Type B pancreatic cell (in vitro differentiated cells): ENCODE measurements at regions not wholly inside any gene's neighbourhood (a gene's known extent, or its start where the extent isn't known, plus 50 kb on each side); places are given as distances from the start of the nearest gene placed in this dataset.

Source experiments
- DNase-seq: peaks from one replicate; pipeline ENCODE4 v3.0.0; 2021; ENCODE audit warnings: mixed read lengths; ENCODE audit not compliant: unreplicated experiment; ENCODE audit errors: extremely low spot score
- H3K27ac Mint-ChIP-seq: 2 replicates; pipeline ENCODE4 v1.8.0; 2021; ENCODE audit warnings: mild to moderate bottlenecking, mixed read lengths
- H3K27me3 Mint-ChIP-seq: 2 replicates; pipeline ENCODE4 v1.8.0; 2021; ENCODE audit warnings: mixed read lengths
- H3K36me3 Mint-ChIP-seq: 2 replicates; pipeline ENCODE4 v1.8.0; 2021; ENCODE audit warnings: mixed read lengths
- H3K4me1 Mint-ChIP-seq: one replicate; pipeline ENCODE4 v1.8.0; 2021; ENCODE audit warnings: mixed read lengths; ENCODE audit not compliant: unreplicated experiment
- H3K4me3 Mint-ChIP-seq: 2 replicates; pipeline ENCODE4 v1.8.0; 2021; ENCODE audit warnings: mild to moderate bottlenecking, mixed read lengths
- H3K9me3 Mint-ChIP-seq: 2 replicates; pipeline ENCODE4 v1.8.0; 2021; ENCODE audit warnings: mixed read lengths
- TF ChIP-seq, protein P1 (sequence below): fragments of 200-600 bp; sonication (generic); conservative IDR thresholded peaks from 2 replicates; pipeline ENCODE4 v1.5.0; 2021; ENCODE audit warnings: antibody characterized with exemption, mild to moderate bottlenecking

DNA sequence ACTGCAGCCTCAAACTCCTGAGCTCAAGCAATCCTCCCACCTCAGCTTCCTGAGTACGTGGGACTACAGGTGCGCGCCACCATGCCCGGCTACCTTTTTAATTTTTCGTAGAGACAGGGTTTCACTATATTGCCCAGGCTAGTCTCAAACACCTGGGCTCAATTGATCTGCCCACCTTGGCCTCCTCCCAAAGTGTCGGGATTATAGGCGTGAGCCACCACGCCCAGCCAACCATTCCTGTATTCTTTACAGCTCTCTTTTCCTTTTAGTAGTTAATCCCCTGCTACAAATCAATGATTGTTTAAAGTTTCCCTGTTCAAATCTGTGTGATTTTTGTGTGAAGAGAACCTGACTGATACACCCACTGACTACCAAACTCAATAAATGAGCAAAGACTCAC lies 75.4 kb upstream of the SVIL start:
- TF ChIP-seq, protein P1, sequence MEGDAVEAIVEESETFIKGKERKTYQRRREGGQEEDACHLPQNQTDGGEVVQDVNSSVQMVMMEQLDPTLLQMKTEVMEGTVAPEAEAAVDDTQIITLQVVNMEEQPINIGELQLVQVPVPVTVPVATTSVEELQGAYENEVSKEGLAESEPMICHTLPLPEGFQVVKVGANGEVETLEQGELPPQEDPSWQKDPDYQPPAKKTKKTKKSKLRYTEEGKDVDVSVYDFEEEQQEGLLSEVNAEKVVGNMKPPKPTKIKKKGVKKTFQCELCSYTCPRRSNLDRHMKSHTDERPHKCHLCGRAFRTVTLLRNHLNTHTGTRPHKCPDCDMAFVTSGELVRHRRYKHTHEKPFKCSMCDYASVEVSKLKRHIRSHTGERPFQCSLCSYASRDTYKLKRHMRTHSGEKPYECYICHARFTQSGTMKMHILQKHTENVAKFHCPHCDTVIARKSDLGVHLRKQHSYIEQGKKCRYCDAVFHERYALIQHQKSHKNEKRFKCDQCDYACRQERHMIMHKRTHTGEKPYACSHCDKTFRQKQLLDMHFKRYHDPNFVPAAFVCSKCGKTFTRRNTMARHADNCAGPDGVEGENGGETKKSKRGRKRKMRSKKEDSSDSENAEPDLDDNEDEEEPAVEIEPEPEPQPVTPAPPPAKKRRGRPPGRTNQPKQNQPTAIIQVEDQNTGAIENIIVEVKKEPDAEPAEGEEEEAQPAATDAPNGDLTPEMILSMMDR, result no peak
- no peak for DNase-seq
- H3K9me3 Mint-ChIP-seq, result peaks cover 4% of the 10 kb centered on the region
- H3K36me3 Mint-ChIP-seq, result peaks cover 62% of the 10 kb centered on the region
- peaks cover 13% of the 10 kb centered on the region for H3K4me1 Mint-ChIP-seq
- no peaks in the 10 kb centered on the region for H3K27me3 Mint-ChIP-seq
- H3K27ac Mint-ChIP-seq, result peak overlapping the region; percentile 6
- no peak overlapping the region for H3K4me3 Mint-ChIP-seq

GRCh38 chr10:29709484-29710002 lies 74.8 kb upstream of the SVIL start:
- no peak for DNase-seq
- peaks cover 4% of the 10 kb centered on the region for H3K9me3 Mint-ChIP-seq
- no peaks in the 10 kb centered on the region for H3K27me3 Mint-ChIP-seq
- TF ChIP-seq, protein P1, result no peak
- peaks cover 15% of the 10 kb centered on the region for H3K4me1 Mint-ChIP-seq
- peaks cover 61% of the 10 kb centered on the region for H3K36me3 Mint-ChIP-seq
- no peak overlapping the region for H3K27ac Mint-ChIP-seq
- H3K4me3 Mint-ChIP-seq, result no peak overlapping the region

- DNase-seq, result no peak
- H3K36me3 Mint-ChIP-seq, result peaks cover 41% of the 10 kb centered on the region
- TF ChIP-seq, protein P1, result no peak
- H3K27ac Mint-ChIP-seq, result peak overlapping the region; percentile 24
- peaks cover 4% of the 10 kb centered on the region for H3K9me3 Mint-ChIP-seq
- peak overlapping the region; percentile 22 for H3K4me3 Mint-ChIP-seq
- H3K4me1 Mint-ChIP-seq, result peaks cover 31% of the 10 kb centered on the region
- H3K27me3 Mint-ChIP-seq, result no peaks in the 10 kb centered on the region
Measured at GRCh38 chr10:29703271-29703670, 68.5 kb upstream of the SVIL start.

GRCh38 chr10:29702273-29703164 lies 67.7 kb upstream of the SVIL start:
- TF ChIP-seq, protein P1, result no peak
- H3K4me1 Mint-ChIP-seq, result peaks cover 31% of the 10 kb centered on the region
- DNase-seq, result no peak
- H3K27ac Mint-ChIP-seq, result peak overlapping the region; percentile 6
- H3K27me3 Mint-ChIP-seq, result no peaks in the 10 kb centered on the region
- peaks cover 4% of the 10 kb centered on the region for H3K9me3 Mint-ChIP-seq
- H3K4me3 Mint-ChIP-seq, result peak overlapping the region; percentile 9
- peaks cover 41% of the 10 kb centered on the region for H3K36me3 Mint-ChIP-seq

- peaks cover 30% of the 10 kb centered on the region for H3K36me3 Mint-ChIP-seq
- H3K27me3 Mint-ChIP-seq, result no peaks in the 10 kb centered on the region
- peaks cover 31% of the 10 kb centered on the region for H3K4me1 Mint-ChIP-seq
- TF ChIP-seq, protein P1, result no peak
- H3K9me3 Mint-ChIP-seq, result peaks cover 4% of the 10 kb centered on the region
- no peak overlapping the region for H3K4me3 Mint-ChIP-seq
- H3K27ac Mint-ChIP-seq, result peak overlapping the region; percentile 23
- no peak for DNase-seq
Measured at GRCh38 chr10:29701306-29701705, 66.5 kb upstream of the SVIL start.
